Amniotic stem cell (primary cell): ENCODE measurements at regions not wholly inside any gene's neighbourhood (a gene's known extent, or its start where the extent isn't known, plus 50 kb on each side); places are given as distances from the start of the nearest gene placed in this dataset.
A peak's percentile ranks its signal among the peaks of the same experiment; 100 is the strongest.

Experiments
- DNase-seq: peaks from one replicate; lab custom pipeline; 2025; lab: John Stamatoyannopoulos, UW

DNA sequence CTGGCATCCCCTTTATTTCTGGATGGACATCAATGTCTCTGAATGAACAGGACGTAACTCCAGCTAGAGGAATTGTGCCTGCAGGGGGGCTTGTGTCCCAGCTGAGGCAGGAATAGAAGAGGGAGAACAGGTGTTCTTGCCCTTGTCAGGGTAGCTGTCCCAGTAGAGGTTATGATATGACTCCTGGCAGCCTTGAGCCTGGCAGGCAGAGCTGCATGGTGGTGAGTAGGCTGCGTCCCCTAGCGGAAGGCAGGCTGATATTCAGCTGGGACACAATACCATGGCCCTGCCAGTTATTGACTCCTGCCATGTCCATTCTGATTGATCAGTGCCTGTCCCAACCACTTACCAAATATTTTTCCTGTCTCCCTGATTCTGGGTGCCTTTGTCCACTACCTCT is 197.2 kb downstream of the RAP2A start:
- no peak for DNase-seq

DNA sequence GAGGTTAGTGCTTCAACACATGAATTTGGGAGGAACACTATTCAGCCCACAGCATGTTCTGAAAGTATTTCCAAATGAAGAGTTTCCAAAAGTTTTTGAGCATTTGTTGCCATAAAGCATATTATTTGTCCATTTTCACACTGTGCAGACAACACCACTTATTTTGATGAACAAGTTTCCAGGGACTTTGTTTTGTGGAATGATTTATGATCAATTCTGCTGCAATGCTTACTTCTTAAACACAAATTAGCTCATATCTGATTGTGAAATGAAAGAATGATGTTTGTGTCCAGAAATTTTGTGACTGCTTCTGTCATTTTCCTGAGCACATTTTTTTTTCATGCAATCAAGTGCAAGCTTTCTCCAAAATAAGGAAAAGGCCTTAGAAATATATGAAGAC is 205.3 kb downstream of the RAP2A start:
- no peak for DNase-seq

DNA sequence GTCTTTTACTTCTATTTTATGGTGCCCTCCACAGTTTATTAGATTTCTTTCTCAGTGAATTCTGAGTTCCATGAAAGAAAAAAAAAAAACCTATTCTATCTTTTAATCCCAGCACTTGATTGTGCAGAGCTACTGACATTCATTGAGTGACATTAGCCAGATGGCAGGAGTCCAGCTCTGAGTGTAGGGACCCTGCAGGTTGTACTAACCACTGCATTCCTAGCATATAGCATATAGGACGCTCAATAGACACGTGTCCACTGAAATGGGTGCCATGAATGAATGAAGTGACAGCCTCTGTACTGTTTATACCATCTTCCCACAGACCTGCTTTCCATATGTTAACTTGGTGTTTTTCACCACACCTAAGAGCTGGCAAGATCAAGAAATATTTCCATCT is 206.3 kb downstream of the RAP2A start:
- no peak for DNase-seq

DNA sequence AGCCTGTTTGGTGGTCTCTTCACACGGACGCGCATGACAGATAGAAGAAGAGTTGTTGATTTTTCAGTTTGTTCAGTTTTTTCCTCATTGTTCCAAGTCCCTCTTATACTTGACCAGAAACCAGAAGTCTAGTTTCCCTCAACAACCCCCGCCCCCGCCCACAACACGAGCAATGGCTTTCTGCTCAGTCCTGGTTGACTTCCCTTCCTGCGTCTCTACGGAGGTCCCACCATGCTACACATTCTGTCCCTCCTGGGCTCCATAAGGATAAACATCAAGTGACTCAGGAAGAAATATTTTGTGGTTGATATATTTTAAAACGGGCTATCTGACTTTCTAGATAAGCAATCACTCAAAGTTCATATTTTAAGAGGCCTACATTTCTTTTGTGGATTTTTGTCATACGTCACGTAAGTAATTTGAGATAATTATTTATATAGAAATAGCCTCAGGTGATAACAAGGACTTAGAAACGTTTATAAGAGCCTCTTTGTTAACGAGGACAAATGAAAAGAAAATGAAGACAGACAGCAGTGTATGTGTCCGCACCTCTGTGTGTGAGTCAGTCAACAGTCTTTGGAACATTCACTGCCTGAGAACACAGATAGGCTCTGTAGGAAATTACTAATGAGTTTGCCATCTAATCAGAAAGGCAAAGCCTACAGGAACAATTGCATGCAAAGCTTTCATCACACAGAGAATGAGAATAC is 214.4 kb downstream of the RAP2A start:
- no peak for DNase-seq

DNA sequence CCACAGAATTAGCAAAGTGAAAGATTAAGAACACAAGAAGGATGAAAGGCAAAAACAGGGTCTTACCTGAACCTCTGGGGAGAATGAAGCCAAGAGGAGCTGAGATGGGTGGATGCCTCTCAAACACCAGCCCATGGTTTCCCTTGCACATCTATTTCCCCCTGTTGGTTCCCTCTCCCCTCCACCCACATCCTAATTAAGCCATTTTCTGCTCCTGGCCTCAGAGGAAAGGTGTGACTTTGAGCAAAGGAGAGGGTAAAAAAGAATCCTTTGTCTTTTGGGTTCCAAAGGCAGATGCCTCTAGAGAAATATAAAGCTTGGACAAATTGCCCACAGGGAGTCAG is 214.9 kb downstream of the RAP2A start:
- DNase-seq: no peak

DNA sequence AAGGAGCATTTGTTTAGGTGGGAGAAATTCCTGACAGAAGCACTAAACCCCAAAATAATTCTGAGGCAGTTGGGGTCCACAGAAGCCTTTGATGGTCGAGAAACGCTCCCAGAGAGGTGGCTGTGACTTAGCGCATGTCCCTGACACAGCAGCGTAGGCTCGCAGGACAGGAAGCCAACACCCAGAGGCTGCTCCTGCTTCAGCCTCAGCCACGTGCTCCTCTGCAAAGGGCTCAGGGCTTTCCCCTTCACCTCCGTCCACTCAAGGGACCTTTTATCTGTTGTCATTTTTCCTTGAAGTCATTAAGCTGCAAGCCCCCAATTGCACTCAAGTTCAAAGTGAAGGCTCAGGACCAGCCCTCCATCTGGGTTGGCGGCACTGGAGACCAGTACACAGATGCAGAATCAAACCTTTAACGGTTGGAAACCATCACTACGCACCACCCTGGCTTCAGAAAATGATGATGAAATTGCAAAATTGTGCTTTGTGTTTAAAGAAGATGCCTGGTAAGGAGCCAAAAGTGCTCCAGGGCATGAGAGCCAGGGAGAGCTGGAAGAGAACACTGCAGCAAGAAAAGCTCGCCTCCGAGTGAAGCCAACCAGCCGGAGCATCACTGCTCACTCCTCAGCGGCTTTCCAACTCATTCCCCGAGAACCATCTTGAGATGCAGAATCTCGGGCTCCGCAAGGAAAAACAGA is 219.6 kb downstream of the RAP2A start:
- DNase-seq: peak; percentile 1

DNA sequence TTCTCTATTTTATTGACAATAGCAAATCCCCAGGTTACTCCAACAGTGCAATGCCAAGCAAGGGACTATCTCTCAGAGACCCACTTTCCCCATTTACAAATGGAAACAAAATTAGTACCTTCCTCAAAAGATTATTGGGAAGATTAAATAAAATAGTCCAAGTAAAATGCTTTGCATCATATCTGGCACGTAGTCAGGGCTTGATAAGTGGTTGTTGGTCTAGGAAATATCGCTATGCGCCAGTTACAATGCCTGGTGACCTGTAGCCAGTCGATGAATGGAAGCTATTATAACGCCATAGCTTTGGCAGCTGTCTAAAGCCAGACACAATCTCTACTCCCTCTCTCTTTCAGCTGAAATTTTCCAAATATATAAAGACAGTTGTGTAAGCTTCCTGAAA is 220.3 kb downstream of the RAP2A start:
- DNase-seq: no peak

DNA sequence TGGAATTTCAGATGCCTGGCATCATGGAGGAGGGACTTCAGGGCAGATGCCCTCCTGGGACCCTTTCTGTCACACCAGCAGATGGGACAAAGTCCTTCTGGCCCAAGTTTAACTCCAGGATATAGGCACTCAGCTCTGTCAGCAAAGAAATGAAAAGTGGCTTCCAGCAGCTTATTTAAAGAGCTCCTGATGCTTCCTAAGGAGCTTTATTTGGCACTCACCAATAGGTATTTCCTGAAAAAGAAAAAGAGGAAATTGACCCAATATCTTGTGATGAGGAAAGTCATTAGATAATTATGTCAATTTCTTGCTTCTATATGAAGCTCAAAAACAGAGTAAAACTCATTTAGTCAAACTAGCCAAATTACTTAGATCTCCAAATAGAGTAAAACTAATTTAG is 224.6 kb downstream of the RAP2A start:
- no peak for DNase-seq

DNA sequence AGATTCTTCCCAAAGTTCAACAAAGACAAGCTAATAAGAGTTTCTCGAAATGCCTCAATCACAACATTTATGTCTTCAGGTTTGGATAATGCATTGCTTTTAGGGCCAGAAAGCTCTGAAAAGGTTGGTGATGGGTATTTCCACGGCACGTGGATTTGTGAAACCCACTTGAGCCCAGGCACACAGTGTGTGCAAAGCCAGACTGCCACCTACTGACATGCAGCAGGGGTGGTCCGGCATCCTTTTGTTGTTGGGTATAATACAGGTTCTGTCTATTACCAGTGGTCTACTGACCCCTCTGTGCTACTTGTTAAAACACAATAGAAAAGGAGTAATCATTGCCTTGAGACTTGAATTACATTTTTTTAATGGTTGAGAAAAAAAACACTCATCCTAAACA is 225.6 kb downstream of the RAP2A start:
- DNase-seq: no peak

DNA sequence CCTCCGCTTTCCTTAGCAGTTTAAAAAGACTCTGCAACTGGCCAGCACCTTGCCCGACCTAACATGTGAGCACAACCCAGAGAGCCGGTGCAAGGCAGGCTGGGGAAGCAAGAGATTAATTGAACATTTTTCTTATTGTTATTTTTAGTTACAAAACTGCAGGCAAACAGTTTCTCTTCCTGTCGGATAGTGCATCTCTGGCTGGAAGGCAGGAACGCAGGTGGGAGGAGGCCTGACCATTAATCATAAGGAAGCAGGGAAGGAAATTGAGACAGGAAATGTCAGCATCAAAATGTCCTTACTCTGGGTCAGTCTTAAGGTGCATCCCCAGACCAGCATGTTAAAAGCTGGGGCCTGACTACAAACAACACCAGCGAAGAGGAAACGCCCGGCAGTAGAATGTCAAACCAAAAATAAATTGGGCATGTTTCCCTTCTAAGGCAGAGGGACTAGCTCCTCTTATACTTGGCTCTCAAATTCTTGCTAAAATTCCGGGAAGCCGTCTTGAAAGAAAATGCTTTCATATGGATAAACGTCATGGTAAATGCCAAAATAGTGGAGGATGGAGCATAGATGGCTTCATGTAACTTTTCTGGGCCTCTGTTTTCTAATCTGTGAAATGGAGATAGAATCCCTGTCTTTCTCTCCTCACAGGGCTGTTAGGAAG is 226.8 kb downstream of the RAP2A start:
- no peak for DNase-seq

DNA sequence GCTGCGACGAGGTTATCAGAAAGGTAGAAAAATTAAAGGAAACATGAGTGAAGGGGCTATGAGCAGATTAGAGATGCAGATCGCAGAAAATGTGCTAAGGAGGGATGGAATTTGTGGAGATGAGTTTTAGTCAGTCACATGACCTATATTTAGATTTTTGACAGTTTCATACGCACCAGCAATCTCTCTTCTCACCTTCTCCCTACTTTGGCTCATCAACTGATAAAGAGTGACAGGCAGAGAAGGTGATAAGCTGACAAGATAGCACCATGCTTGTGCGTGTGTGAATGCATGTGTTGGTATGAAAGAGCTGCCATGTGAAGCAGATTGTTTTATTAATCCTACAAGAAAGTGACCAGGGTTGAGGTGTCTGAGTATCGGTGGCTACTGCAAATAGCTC is 252.6 kb downstream of the RAP2A start:
- DNase-seq: no peak

DNA sequence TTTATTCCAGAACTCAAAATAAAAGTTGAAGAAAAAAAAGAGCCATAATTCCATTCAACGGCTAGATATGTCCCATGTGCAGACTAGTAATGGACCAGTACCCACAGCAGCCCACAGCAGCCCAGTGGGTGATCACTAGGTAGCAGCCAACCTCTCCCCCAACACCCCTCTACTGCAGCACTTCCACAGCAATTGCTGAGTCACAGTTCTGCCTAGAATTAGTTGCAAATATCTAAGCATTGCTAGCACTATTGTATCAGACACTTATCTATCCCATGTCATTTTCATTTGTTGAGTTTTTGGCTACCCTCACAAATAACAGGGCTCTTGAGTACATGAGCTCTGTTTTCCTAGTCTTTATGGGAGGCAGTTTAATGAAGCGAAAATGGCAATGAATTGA is 258.7 kb downstream of the RAP2A start:
- DNase-seq: no peak

DNA sequence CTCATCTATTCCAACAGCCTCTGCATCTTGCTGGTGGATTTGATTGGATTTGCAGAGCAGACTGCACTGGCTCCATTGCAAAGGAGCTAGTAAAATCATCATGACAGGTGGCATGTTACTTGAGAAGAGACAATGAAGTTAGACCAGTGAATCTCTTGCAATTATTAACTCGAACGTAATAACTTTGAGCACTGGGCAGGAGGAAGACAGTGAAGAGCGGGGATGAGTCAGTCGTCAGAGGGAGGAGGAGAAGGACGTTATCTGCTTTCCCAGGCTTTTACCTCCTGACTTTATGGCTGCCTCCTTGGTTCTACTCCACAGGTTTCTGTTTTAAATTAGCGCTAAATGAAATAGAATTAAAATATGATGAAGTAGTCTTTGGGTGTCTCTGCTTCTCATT is 257.8 kb upstream of the IPO5 start:
- no peak for DNase-seq

DNA sequence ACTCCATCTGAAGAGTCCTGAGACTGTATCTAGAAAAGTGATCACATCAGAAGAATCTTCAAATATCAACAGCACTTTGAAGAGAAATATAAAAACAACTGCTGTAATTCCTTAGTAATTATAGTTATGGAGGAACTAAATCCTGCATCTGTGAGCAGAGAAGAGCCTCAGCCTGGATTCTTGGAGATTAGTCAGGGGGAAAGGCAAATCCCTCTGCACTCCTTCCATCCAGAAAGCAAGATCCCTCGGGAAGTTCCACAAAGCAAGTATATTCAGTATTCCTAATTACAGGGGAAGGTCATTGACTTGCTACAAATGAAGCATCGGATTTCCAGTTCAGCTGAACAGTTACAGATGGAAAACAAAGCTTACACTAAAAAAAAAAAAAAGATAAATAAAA is 256.6 kb upstream of the IPO5 start:
- DNase-seq: no peak

DNA sequence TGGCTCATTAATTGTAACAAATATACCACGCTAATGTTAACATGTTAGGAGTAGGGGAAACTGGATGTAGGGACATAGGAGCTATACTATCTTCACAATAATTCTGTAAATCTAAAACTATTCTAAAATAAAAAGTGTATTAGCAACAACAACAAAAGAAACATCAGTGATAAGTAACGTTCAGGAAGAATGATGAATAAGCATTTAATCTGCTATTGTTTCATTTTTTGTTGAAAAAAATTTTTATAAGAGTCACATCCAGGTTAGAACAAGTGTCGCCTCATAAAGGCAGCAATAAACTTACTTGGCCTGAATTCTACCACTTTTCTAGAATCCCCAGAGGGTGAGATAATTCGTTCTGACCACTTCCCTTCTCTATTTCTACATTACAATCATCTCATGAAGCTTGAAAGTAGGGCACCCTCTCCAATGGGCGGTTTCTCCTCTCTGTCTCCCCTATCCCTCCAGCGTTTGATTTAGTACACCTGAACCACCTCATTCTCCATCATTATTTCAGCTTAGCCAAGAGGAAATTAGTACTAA is 253.1 kb upstream of the IPO5 start:
- no peak for DNase-seq

DNA sequence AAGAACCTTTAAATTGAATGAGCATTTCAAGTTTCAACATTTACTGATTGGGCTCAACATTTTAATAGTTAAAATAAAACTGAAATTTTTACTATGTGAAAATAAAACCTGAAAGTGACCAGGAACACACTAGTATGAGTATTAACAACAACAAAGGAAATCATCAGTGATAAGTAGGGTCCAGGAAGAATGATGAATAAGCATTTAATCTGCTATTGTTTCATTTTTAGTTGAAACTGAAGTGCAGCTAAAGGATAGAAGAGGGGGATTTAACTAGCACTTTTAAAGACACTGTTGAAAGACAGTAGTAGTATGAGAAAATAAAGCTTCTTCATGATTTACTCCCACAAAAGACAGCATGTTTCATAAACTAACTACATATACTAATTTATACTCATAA is 250.9 kb upstream of the IPO5 start:
- DNase-seq: no peak

DNA sequence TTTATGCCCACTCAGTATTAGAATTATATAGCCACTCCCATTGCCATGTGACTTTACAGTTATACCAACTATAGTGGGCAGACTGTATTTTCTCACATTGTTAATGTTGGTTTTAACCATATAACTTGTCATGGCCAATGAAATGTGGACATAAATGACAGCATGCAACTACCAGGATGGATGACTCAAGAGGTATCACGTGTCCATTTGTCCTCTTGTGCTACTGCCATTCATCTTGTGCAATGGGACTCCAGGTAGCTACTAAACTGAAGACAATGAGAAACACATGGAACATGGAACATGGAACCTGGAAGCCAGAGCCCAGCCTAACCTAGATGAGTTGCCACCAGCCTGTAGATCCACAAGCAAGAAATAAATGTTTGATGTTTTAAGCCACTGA is 242.7 kb upstream of the IPO5 start:
- DNase-seq: no peak

DNA sequence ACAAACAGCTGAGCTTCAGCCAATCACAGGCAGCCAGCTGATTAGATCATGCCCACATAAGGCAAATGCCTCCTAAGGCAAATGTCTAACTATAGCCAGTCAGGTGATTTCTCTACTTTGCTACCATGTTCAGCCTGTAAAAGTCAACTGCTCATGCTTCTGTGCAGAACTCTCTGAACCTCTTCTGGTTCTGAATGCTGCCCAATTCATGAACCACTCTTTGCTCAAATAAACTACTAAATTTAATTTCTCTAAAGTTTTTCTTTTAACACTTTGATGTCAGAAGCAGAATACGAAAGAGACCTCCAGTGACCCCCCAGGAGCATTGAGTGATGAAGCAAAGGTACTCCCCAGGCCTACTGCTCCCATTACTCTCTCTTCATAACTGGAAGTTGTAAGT is 240.7 kb upstream of the IPO5 start:
- DNase-seq: no peak

DNA sequence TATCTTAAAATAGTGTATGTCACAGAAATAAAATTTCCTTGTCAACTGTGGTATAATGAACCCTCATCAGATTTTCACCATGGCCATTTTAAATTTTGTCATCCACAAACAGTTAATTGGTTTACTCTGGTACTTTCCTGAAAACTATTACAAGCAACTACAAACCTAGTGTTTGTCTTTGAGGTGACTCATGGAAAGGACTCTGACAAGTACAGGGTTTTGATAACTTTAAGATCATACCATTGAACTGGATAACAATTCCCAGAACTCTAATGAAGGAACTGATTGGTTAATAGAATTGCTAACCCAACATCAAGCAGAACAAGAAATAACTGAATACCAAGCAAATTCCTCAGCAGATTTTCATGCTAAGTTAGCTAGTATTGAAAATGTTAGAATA is 237.7 kb upstream of the IPO5 start:
- DNase-seq: no peak

DNA sequence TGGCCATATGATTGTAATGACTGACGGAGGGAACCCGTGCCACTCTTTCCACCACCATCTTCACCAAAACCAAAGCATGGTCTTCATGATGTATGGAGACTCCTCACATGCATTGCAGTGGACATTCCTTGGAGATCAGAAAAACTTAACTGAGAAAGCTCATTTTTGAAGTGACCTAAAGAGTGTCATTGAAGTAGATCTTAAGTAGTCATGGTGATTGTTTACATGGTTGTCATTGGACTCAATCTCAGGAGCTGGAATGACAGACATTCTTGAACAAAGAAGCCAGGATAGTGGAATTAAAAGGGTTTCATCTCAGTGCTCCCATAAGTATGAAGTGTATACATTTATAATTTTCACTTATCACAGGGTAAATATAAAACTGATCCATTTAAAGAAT is 236.7 kb upstream of the IPO5 start:
- no peak for DNase-seq

DNA sequence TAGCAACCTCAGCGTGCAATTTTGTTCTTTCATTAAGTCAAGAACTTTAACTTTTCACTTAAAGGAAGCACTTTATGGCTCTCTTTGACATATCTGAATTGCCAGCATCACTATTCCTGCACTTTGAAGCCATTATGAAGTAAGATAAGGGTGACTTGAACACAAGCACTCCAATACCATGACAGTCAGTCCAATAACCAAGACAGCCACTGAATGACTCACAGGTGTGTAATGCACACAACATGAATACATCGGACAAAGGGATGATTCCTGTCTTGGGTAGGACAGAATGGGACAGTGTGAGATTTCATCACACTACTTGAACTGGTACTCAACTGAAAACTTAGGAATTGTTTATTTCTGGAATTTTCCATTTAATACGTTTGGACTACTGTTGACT is 233.7 kb upstream of the IPO5 start:
- DNase-seq: no peak

DNA sequence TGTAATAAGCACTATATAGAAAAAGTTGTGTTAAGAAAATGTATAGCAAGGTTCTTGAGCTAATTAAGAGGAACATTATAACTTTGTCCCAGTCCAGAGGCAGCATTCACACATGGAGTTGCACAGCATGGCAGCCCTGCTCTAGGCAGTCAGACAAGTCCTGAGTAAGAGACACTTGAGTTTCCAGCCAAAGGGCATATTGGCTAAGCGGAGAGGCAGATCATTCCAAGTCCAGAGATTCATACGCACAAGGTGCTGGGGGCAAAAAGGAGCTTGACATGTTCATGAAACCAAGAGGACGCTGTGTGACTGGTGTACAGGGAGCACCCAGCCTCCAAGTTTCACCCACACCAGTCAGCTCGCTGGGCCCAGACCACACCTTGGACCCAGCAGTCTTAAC is 232.6 kb upstream of the IPO5 start:
- no peak for DNase-seq

DNA sequence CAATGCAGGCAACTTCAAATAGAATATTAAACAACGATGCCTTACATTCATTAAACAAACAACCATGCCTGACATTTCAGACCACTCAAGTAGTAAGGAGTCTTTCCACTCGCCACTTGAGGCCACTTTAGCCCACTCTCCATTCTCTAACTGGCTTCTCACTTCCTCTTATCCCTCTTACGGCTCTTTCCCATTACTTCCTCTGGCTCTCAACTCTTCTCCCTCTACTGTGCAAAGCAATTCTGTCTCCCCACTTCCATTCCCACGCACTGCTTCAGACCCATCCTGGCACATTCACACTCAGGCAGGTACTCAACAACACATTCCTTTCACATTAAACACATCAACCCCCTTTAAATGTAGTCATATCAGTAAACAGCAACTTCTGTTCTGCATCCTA is 229.8 kb upstream of the IPO5 start:
- DNase-seq: no peak
